ENCODE measurements at regions not wholly inside any gene's neighbourhood (a gene's known extent, or its start where the extent isn't known, plus 50 kb on each side); places are given as distances from the start of the nearest gene placed in this dataset.

DNA sequence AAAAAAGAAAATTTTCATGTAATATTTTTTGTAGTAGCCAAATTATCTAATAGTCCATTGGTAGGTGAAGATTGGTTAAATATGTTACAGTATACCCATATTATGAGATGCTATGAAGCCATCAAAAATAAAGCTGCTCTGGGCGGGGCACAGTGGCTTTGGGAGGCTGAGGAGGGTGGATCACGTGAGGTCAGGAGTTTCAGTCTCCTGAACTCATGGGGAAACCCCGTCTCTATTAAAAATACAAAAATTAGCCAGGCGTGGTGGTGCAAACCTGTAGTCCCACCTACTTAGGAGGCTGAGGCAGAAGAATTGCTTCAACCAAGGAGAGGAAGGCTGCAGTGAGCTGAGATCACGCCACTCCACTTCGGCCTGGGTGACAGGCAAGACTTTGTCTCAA, 360.5 kb downstream of the KIF16B start:
- ATAC-seq = no peak

DNA sequence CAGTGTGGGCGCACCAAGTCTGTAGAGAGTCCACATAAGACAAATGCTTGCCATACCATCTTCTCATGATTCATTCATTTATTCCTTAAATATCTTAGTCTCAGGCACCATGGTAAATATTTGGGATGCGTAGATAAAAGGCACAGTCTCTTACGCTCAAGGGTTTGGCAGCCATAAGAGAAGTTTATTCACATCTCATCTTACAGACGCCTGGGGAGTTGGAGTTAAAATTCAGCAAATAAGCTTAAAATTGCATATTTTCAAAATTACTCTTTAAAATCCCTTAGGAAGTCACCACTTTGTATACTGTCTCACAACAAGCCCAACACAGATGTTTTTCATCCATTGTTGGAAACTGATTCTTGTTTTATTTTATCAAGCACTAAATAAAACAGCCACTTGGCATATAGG, 363.3 kb downstream of the KIF16B start:
- Histone ChIP-seq H3K4me1 (no peaks in the 10 kb centered on the region), H3K4me3 (no peak overlapping the region), H3K9me3 (no peaks in the 10 kb centered on the region), H3K36me3 (no peaks in the 10 kb centered on the region), H3K27me3 (no peaks in the 10 kb centered on the region), H3K27ac (no peak overlapping the region)
- TF ChIP-seq POLR2AphosphoS5 (IDR thresholded peaks at IDR 0.05) = no peak
- TF ChIP-seq, protein P1, sequence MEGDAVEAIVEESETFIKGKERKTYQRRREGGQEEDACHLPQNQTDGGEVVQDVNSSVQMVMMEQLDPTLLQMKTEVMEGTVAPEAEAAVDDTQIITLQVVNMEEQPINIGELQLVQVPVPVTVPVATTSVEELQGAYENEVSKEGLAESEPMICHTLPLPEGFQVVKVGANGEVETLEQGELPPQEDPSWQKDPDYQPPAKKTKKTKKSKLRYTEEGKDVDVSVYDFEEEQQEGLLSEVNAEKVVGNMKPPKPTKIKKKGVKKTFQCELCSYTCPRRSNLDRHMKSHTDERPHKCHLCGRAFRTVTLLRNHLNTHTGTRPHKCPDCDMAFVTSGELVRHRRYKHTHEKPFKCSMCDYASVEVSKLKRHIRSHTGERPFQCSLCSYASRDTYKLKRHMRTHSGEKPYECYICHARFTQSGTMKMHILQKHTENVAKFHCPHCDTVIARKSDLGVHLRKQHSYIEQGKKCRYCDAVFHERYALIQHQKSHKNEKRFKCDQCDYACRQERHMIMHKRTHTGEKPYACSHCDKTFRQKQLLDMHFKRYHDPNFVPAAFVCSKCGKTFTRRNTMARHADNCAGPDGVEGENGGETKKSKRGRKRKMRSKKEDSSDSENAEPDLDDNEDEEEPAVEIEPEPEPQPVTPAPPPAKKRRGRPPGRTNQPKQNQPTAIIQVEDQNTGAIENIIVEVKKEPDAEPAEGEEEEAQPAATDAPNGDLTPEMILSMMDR (IDR thresholded peaks at IDR 0.05) = no peak
- no peak for TF ChIP-seq EP300 (IDR thresholded peaks at IDR 0.05)
- no peak for TF ChIP-seq POLR2A (IDR thresholded peaks at IDR 0.05)
- 53 to 73% methylated on average over 4 of the region's 4 CpGs for WGBS, 2 donors (ENCODE audit: low coverage in 1 of 2)
- ATAC-seq = no peak

More for the DNA sequence above, 360.5 kb downstream of the KIF16B start:
- Histone ChIP-seq H3K27ac (no peak overlapping the region), H3K36me3 (no peaks in the 10 kb centered on the region), H3K9me3 (no peaks in the 10 kb centered on the region), H3K4me1 (no peaks in the 10 kb centered on the region), H3K4me3 (no peak overlapping the region), H3K27me3 (no peaks in the 10 kb centered on the region)
- TF ChIP-seq POLR2A (IDR thresholded peaks at IDR 0.05) = no peak
- no peak for TF ChIP-seq EP300 (IDR thresholded peaks at IDR 0.05)
- TF ChIP-seq POLR2AphosphoS5 (IDR thresholded peaks at IDR 0.05) = no peak
- TF ChIP-seq, protein P1 (IDR thresholded peaks at IDR 0.05) = no peak
- WGBS, 2 donors (ENCODE audit: low coverage in 1 of 2) = 82 to 90% methylated on average over 2 to 6 of the region's 6 CpGs

DNA sequence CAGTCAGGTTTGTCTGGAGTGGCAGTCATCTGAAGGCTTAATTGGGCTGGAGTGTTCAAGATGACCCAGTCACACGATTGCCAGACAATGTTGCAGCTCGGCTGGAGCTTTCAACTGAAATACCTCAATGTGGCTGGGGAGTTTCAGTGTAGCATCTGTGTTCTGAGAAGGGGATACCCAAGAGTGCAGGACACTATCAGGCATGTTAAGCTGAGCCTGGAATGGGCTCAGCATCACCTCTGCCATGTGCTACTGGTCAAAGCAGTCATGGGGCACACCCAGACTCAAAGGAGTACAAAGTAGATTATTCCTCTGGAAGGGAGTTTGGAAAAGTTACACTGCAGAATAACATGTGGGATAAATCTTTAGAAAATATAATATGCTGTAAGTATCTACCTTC, 363.9 kb downstream of the KIF16B start:
- TF ChIP-seq POLR2A (IDR thresholded peaks at IDR 0.05) (no peak), POLR2AphosphoS5 (IDR thresholded peaks at IDR 0.05) (no peak), EP300 (IDR thresholded peaks at IDR 0.05) (no peak)
- TF ChIP-seq, protein P1 (IDR thresholded peaks at IDR 0.05) = no peak
- H3K4me1 ChIP-seq = no peaks in the 10 kb centered on the region
- no peak for ATAC-seq
- no peak overlapping the region for H3K27ac ChIP-seq
- no peak overlapping the region for H3K4me3 ChIP-seq
- H3K27me3 ChIP-seq = no peaks in the 10 kb centered on the region
- no peaks in the 10 kb centered on the region for H3K36me3 ChIP-seq
- no peaks in the 10 kb centered on the region for H3K9me3 ChIP-seq
- WGBS, 2 donors (ENCODE audit: low coverage in 1 of 2) = 80% methylated on average over 2 of the region's 2 CpGs; no CpG with 5 or more reads in 1 of the 2 donors

DNA sequence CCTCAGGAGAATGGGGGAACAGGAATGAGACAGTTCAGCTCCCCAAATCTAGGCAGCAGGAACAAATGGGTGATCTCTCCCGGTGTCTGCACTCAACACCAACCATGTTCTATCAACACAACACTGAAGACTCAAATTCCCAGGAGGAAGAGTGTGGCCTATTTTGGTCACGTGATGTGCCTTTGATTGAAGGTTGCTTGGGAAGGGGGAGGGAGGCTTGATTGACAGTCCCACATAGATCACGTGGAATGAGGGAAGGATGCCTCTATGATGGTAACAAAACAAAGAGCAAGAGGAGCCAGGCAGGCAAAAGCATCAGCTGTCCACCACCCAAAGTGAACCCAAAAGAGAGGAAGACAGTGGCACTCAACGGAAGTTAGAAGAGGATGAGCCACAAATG, 364.8 kb downstream of the KIF16B start:
- no peak for ATAC-seq
- Histone ChIP-seq H3K27ac (no peak overlapping the region), H3K36me3 (no peaks in the 10 kb centered on the region), H3K4me3 (no peak overlapping the region), H3K27me3 (no peaks in the 10 kb centered on the region), H3K9me3 (no peaks in the 10 kb centered on the region), H3K4me1 (no peaks in the 10 kb centered on the region)
- TF ChIP-seq EP300 (IDR thresholded peaks at IDR 0.05) (no peak), POLR2AphosphoS5 (IDR thresholded peaks at IDR 0.05) (no peak), POLR2A (IDR thresholded peaks at IDR 0.05) (no peak)
- TF ChIP-seq, protein P1 (IDR thresholded peaks at IDR 0.05) = no peak
- WGBS, 2 donors (ENCODE audit: low coverage in 1 of 2) = 89 to 93% methylated on average over 2 to 4 of the region's 4 CpGs

DNA sequence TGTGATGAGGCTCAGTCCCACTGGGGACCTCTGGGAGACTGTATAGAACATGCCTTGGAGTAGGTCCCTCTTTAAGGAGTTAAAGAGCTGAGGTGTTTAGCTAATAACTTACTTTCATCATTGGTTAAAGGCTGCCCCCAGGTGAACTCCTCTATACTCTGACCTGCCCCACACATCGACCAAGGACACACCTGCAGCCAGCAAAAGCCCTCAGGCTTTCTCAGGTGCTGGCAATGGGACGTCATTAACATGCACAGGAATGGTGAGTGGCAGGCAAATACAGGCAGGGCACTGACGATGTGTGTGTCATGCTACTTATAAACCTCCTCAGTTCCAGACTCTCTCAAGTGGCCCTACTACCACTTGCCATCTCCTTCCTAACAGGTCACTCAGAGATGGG, 366.4 kb downstream of the KIF16B start:
- Histone ChIP-seq H3K36me3 (no peaks in the 10 kb centered on the region), H3K4me3 (no peak overlapping the region), H3K9me3 (no peaks in the 10 kb centered on the region), H3K27ac (no peak overlapping the region), H3K4me1 (no peaks in the 10 kb centered on the region), H3K27me3 (no peaks in the 10 kb centered on the region)
- 87% methylated on average over 3 of the region's 3 CpGs; no CpG with 5 or more reads in 1 of the 2 donors for WGBS, 2 donors (ENCODE audit: low coverage in 1 of 2)
- no peak for TF ChIP-seq POLR2AphosphoS5 (IDR thresholded peaks at IDR 0.05)
- no peak for ATAC-seq

Measured in gastroesophageal sphincter (tissue), 4 donors.